Stimulated activated CD4-positive, alpha-beta T cell treated with anti-CD3 and anti-CD28 coated beads, Interleukin-4, amount 100 ng/mL, for 4 hours (primary cell): ENCODE measurements at regions not wholly inside any gene's neighbourhood (a gene's known extent, or its start where the extent isn't known, plus 50 kb on each side); places are given as distances from the start of the nearest gene placed in this dataset.

Experiments used
- DNase-seq, 2 experiments: peaks; one replicate each; pipeline ENCODE4 v3.0.0-alpha.2; 2020

- DNase-seq = no peak
Measured at GRCh38 chr2:220892018-220892634, 680.0 kb downstream of the EPHA4 start.

GRCh38 chr2:220893411-220893810 is 678.7 kb downstream of the EPHA4 start:
- DNase-seq = no peak

GRCh38 chr2:220894069-220894468 is 678.0 kb downstream of the EPHA4 start:
- no peak for DNase-seq

- DNase-seq = no peak
Measured at GRCh38 chr2:220899492-220899891, 672.6 kb downstream of the EPHA4 start.

- DNase-seq = no peak
Measured at GRCh38 chr2:220904015-220904414, 668.1 kb downstream of the EPHA4 start.

GRCh38 chr2:220913384-220913783 is 658.7 kb downstream of the EPHA4 start:
- no peak for DNase-seq

GRCh38 chr2:220915092-220915623 is 656.9 kb downstream of the EPHA4 start:
- DNase-seq = no peak

GRCh38 chr2:220916931-220917330 is 655.2 kb downstream of the EPHA4 start:
- DNase-seq = no peak

GRCh38 chr2:220930271-220931076 is 641.6 kb downstream of the EPHA4 start:
- DNase-seq = no peak

- no peak for DNase-seq
Measured at GRCh38 chr2:220931491-220931890, 640.6 kb downstream of the EPHA4 start.

GRCh38 chr2:220932041-220932440 is 640.1 kb downstream of the EPHA4 start:
- no peak for DNase-seq

GRCh38 chr2:220935789-220936321 is 636.2 kb downstream of the EPHA4 start:
- DNase-seq = no peak

- no peak for DNase-seq
Measured at GRCh38 chr2:220936641-220937197, 635.4 kb downstream of the EPHA4 start.

GRCh38 chr2:220937245-220937644 is 634.9 kb downstream of the EPHA4 start:
- DNase-seq = no peak

- no peak for DNase-seq
Measured at GRCh38 chr2:220940646-220941045, 631.5 kb downstream of the EPHA4 start.

GRCh38 chr2:220941683-220942082 is 630.4 kb downstream of the EPHA4 start:
- no peak for DNase-seq

- DNase-seq = no peak
Measured at GRCh38 chr2:220946552-220946951, 625.6 kb downstream of the EPHA4 start.

- DNase-seq = no peak
Measured at GRCh38 chr2:220948579-220948978, 623.5 kb downstream of the EPHA4 start.

- DNase-seq = no peak
Measured at GRCh38 chr2:220949466-220949865, 622.6 kb downstream of the EPHA4 start.

- DNase-seq = no peak
Measured at GRCh38 chr2:220955776-220956175, 616.3 kb downstream of the EPHA4 start.

GRCh38 chr2:220956429-220956828 is 615.7 kb downstream of the EPHA4 start:
- no peak for DNase-seq

GRCh38 chr2:220959391-220959802 is 612.7 kb downstream of the EPHA4 start:
- DNase-seq = no peak

GRCh38 chr2:220961143-220961860 is 610.8 kb downstream of the EPHA4 start:
- DNase-seq = no peak
